ENCODE measurements at regions not wholly inside any gene's neighbourhood (a gene's known extent, or its start where the extent isn't known, plus 50 kb on each side); places are given as distances from the start of the nearest gene placed in this dataset.
"Not testable (repeated sequence)": the region's sequence is repeated elsewhere in the genome, so short reads cannot be mapped to it uniquely, and the experiment has no call there.

DNA sequence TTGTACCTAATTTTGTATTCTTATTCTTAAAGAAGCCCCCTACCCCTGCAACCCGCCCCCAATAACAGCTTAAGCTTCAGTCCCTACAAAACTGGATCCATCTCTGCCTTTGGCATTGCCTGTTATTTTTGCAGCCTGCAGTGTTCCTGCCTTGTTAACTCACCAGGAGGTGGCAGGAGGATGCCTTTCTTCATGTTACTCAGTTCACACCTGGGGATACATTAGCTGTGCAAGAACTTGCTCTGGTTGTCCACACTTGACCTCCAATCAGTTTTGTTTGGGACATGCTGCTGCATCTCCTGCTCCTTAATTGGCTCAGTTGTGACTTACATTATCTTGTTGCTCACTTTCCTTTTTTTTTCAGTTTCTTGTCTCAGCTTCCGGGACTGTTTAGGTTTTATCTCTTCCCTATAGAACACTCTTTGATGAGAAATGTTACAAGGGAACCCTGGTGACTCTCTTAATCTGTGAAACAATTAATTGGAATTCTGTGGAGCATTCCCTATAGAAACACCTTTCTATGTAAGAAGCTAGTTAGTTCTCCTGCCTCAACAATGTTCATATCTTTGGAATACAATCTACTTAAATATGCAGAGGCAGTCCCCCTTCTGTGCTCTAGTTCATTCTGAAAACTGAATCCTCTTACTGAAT is 467.7 kb upstream of the ACO1 start:
- no peak for DNase-seq (ENCODE audit: low spot score)

DNA sequence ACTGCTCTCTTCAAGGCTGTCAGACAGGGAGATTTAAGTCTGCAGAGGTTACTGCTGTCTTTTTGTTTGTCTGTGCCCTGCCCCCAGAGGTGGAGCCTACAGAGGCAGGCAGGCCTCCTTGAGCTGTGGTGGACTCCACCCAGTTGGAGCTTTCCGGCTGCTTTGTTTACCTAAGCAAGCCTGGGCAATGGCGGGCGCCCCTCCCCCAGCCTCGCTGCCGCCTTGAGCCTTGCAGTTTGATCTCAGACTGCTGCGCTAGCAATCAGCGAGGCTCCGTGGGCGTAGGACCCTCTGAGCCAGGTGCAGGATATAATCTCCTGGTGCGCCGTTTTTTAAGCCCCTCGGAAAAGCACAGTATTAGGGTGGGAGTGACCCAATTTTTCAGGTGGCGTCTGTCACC is 446.7 kb upstream of the ACO1 start:
- DNase-seq (ENCODE audit: low spot score), result not testable (repeated sequence)

DNA sequence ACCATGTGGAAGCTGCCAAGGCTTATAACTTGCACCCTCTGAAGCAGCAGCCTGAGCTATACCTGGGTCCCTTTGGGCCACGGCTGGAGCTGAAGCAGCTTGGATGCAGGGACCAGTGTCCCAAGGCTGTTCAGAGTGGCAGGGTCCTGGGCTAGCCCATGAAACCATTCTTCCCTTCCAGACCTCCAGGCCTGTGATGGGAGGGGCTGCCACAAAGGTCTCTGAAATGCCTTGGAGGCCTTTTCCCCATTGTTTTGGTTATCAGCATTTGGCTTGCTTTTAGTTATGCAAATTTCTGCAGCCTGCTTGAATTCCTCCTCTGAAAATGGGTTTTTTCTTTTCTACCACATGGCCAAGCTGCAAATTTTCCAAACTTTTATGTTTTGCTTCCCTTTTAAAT is 433.7 kb upstream of the ACO1 start:
- DNase-seq (ENCODE audit: low spot score), result no peak

DNA sequence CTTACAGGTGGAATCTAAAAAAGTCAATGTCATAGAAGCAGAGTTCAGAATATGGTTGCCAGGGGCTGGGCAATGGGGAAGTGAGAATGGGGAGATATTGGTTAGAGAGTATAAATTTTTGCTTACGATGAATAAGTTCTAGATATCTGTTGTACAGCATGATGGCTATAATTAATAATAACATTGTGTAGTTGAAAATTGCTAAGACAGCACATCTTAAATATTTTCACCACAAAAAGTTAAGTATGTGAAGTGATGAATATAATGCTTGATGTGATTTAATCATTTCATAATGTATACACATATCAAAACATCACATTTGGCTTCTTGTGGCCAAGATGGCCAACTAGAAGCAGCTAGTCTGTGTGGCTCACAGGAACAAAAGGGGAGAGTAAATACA is 425.9 kb upstream of the ACO1 start:
- DNase-seq (ENCODE audit: low spot score), result no peak

DNA sequence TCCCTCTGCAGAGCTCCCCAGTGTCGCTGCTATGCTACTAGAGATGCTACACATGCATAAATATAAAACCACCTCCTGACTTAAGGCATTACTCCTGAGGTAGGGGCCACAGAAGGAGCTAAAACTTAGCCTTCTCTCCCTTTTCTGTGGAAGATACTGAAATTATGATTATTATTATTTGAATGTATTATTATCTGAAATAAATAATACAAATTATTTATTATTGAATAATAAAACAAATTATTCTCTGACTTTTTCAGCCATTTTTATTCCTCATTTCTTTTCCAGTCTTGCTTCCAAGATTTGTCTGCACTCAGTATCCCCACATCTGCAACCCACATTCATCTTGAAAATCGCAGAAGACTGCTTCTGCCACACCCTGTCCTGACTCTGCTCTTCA is 414.9 kb upstream of the ACO1 start:
- no peak for DNase-seq (ENCODE audit: low spot score)

DNA sequence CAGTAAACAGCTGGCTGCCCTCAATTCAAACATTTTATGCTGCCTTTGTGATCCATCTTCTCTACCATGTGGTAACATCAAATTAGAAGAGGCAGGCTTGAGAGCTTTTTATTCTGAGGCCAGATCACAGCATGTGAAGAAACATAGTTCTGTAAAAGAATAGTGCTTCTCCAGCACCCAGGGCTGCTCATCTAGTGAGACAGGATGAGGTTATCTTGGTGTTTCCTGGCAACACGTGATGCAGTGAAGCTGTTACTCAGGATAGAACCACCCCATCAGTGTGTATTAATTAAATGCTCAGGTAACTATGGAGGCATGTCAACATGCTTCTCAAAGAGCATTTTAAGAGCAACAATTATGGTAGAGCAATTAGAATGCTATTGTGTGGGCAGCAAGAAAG is 400.5 kb upstream of the ACO1 start:
- no peak for DNase-seq (ENCODE audit: low spot score)

DNA sequence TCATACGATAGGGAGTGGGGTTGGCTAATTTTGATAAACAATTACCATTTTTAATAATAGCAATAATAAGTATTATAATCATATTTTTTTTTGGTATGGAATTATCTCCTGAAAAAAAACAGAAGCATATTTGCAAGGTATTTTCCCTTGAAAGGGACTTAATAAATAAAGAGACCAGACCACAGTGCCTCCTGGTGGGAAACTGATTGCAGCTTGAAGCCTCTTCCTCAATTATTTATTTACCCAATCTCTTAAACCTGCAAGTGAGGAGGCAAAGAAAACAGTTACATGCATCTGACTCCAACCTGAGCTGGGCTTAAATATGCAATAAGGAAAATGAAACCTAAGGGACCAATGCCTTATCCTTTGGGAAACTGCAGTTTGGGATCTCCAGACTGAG is 388.1 kb upstream of the ACO1 start:
- DNase-seq (ENCODE audit: low spot score), result no peak

DNA sequence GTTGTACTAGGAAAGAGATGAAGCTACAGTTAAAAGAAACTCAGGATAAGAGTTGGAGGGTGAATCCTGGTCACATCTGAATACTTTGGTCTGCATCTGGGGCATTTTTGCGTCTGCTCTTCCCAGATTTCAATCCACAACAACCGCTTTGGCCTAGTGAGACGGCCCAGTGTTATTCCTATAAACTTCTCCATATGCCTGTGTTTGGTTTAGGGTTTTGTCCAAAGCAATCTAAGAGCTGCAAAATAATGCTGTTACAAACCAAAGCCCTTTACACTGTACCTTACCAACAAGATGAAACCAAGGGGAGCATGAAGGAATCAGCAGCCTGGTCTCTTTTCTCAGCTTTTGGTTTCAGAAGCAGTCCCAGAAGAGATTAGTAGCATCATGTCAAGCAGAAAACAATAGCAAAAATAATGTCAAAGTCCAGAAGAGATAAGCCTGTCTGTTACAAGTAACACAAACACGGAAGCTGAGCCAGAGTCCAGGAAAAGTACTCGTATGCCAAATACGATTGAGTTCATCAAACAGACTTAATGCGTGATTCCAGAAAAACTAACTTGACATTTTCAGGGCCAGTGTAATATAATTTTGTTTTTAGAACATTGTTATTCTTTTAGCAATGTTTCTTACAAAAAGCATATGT is 379.9 kb upstream of the ACO1 start:
- DNase-seq (ENCODE audit: low spot score), result no peak

DNA sequence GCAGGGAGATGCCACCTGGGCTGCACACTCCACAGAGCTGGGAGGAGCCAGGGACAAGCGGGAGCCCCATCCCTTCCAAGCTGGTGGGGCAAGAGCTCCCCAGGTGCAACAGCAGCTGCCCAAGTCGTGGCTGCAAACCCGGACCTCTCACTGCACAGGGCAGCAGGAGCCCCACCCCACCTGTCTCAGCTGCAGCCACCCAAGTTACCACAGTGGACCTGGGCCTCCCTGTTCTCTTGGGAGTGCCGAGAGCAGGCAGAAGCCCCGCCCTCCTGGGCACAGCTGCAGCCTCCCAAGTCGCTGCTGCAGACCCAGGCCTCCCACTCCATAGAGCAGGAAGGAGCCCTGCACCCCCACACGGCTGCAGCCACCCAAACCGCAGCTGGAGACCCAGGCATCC is 374.1 kb upstream of the ACO1 start:
- no peak for DNase-seq (ENCODE audit: low spot score)

DNA sequence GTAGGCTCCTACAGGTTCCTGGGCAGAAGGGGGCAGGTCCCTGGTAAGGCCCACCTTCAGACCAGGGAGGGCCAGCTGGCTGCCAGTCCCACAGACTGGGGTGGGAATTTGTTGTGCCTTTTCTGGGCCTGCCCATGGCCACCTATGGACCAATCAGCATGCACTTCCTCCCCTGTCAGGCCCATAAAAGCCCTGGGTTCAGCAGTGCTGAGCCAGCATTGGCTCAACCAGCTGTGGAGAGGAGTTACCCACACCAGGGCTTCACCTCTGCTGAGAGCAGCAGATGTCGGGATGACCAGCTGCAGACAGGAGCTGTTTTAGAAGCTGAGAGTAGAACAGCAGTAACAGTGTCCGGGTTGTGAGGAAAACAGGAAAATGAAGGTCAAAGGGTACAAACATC is 373.4 kb upstream of the ACO1 start:
- no peak for DNase-seq (ENCODE audit: low spot score)

DNA sequence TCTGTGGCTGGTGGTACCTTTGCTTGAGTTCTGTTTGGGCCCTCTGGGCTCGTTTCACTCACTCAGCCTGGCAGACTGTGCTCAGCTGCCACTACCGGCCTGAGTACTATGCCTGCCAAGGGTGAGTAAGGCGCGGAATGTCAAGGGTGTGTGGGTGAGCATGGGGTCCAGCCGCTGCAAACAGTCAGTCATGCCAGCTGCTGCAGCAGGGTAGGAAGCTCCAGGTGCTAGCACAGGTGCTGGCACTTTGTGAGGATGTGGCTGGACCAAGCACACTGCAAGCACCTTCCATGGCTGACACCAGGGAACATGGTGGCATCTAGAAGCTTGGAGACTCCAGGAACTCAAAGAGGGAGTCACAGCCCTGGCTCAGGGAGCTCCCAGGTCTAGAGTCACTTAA is 368.6 kb upstream of the ACO1 start:
- no peak for DNase-seq (ENCODE audit: low spot score)

DNA sequence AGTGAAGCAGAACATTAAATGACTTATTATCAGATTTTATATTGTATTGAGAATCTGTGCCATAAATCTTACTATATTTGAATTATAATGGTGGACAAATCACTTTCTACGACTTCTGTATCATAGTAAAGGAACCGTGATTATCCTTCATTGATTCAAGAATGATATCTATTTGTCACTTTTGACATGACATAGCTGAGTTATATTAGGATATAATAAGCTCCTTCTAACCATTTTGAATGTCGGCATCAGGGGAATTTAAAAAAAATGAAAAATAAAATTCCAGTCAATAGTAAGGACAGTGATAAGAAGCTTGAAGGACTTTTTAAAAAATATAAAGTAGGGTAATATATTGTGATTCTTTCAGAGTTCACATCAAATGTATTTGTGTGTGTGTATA is 338.9 kb upstream of the ACO1 start:
- DNase-seq (ENCODE audit: low spot score), result no peak

DNA sequence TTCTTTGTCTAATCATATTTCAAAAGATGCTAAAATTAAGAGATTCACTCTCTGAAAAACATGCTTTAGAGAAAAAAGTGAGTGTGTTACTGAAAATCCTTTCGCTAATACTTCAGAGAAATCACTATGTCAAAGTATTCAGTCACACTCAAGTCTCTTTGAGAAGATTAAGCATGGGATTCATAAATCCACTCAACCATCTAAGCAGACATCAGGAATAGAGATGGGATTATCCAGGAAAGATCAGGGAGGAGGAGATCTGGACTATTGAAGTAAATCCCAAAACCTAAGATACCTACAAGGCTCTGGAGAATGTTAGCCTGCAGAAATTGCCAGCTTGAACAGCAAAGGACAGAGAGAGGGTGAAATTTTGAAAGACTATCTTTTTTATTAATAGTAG is 317.2 kb upstream of the ACO1 start:
- DNase-seq (ENCODE audit: low spot score), result no peak

DNA sequence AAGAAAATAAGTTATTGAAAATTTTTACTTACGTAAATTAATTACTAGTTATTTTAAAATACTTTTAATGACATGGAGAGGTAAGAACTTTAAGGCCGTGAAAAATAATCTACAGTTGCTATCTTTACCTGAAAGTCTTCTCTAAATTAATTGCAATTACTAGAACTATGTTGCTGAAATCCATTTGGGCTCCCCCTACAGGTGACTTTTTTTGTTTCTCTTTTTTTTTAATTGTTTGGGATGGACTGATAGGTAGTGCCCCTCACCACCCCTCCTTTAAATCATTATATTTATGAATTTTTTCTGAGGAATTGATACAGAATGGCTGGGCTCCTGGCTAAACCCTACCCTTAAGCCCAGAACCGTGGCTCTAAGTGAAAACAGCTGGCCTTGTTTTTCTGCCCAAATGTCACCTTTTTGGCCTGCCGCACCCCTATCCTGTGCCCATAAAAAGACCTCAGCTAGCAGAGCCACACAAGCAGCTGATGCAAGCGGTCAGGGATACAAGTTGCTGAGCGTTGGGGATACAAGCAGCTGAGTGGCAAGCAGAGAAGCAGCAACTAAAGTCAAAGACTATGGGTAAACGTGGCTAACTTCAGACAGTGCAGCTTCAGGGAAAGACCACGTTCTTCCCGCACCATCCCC is 315.2 kb upstream of the ACO1 start:
- DNase-seq (ENCODE audit: low spot score), result no peak

DNA sequence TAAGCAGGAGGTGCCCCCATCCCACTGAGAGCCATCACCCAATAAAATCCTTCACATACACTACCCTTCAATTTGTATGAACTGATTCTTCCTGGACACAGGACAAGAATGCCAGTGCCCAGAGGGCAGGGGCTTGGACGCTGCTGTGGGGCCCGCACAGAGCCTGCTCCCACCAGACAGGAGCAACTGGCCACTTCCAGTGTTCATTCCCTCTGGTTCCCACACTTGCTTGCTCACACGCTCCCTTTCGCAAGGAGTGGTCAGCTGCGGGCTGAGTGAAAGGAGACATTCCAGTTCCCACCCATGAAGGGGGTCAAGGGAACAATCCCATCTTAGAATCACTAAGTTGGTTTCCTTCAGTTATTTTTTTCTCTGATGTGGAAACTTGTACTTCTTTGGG is 314.5 kb upstream of the ACO1 start:
- no peak for DNase-seq (ENCODE audit: low spot score)

DNA sequence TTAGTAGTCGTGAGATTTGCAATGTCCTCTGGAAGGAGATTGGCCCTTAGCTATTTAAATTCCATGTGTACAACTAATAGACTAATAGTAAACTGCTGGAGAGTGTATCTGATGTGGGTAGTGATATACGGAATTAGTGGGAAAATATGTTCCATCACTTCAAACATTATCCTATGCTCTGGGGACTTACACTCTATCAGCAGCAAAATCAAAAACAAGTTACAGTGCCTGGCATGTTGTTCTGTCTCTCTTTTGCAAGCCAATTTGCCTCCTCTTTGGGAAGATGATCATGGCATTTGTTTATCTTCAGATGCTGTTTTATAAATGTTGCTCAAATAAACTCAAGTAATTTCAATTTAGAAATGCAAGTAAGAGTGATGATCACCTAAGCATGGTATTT is 311.9 kb upstream of the ACO1 start:
- DNase-seq (ENCODE audit: low spot score), result no peak

DNA sequence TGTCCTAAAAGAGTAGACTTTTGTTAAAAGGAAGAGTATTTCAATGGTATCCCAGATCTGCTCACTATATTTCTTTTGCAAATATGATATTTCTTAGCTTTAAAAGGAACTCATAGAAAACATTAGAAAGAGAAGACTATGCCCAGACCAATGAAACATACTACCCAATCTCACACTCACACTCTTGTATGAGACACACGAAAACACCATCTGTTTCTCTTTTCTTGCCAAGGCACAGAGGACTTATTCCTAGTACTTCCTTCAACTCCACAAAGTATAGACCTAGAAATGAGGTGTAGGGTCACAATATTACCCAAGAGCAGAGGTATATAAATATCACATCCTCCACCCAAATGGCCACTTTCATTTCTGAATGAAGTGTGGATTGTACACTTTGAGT is 292.4 kb upstream of the ACO1 start:
- no peak for DNase-seq (ENCODE audit: low spot score)

DNA sequence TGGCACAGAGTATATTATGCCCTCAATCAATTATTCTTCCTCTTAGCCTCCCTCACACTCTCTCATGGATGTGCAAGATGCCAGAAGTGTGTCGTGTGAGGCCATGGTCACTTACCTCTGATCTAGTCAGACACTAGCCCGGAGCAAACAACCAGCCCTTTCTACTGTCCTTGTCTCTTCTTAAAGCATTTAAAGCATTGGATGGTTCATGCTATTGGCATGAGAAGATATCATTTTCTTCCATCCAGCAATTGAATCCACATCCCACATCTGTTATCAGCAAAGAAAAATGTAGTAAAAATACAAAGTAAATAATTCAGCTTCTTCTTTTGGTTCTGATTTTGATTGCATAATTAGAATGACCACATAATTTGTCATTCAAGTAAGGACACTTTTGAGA is 267.2 kb upstream of the ACO1 start:
- DNase-seq (ENCODE audit: low spot score), result no peak

DNA sequence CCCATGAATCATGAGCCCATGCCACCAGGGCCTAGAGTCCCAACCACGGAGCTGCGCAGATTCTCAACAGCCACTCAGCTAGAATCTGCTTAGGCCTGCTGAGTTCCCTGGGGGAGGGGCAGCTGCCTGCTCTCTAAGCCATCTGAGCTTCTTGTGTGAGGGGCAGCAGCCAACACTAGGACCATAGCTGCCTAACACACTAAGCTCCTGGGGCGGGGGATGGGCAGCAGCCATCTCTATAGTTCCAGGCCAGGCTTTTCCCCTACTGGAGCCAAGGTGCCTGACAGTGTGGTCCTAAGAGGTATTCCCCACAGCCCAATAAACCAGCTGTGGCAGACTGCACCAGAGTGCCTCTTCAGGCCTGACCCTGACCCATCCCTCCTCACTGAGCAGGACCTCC is 255.9 kb upstream of the ACO1 start:
- DNase-seq (ENCODE audit: low spot score), result no peak

DNA sequence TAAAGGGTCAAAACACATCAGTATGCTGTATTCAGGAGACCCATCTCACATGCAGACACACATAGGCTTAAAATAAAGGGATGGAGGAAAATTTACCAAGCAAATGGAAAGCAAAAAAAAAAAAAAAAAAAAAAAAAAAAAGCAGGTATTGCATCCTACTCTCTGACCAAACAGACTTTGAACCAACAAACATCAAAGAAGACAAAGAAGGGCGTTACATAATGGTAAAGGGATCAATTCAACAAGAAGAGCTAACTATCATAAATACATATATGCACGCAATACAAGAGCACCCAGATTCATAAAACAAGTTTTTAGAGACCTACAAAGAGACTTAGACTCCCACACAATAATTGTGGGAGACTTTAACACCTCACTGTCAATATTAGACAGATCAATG is 253.7 kb upstream of the ACO1 start:
- DNase-seq (ENCODE audit: low spot score), result not testable (repeated sequence)

DNA sequence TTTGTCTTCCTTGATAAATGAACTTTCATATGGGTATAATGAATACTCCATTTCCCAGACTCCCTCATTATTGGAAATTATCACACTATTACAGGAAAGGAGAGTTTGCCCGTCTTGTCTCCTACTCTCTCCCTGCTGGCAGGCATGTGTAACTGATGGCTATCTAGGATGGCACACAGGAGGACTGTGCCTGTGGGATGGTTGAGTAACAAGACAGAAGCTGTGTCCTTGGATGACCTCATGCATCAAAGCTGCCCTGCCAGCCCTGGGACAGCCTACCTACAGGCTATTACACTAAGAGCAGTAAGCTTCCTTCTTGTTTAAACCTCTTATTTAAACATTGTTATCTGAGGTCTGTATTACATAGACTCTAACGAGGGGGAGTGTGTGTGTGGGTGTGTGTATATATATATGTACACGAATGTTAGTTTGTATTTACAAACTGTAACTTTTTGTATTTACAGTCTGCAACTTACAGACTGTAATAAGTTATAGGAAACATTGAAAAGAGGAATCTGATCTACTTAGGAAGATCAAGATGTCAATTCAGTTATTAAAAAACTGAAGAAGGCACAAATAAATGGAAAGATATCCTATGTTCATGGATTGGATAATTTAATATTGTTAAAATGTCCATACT is 247.6 kb upstream of the ACO1 start:
- DNase-seq (ENCODE audit: low spot score), result no peak

DNA sequence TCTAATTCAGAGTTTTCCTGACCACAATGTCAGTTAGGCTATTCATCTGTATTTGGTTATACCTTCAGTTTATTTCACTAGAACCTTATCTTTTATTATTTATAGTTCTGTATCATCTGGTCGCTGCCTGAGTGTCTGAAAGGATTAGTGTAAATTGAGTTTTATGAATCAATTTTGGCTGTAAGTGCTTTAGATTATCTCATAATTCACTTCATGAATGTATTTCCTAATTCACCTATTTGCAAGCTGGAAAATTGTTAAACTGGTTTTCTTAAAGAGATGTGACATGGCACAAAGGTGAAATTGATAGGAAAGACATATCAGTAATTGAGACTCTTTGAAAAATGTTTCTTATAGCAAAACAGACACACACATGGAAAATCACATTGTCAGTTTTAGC is 242.4 kb upstream of the ACO1 start:
- no peak for DNase-seq (ENCODE audit: low spot score)

DNA sequence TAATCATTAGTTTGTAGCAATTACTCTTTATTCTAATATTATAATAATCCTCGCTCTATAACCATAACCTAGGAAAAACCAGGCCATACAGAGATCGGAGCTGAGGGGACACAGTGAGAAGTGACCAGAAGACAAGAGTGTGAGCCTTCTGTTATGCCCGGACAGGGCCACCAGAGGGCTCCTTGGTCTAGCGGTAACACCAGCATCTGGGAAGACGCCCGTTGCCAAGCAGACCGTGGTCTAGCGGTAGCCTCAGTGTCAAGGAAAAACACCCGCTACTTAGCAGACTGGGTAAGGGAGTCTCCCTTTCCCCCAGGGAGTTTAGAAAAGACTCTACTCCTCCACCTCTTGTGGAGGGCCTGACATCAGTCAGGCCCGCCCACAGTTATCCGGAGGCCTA is 235.9 kb upstream of the ACO1 start:
- DNase-seq (ENCODE audit: low spot score), result not testable (repeated sequence)
